GM06990 (cell line): ENCODE measurements at regions not wholly inside any gene's neighbourhood (a gene's known extent, or its start where the extent isn't known, plus 50 kb on each side); places are given as distances from the start of the nearest gene placed in this dataset.

ENCODE experiments used
- DNase-seq: peaks from one replicate; pipeline ENCODE4 v3.0.0-alpha.2; 2011; ENCODE audit not compliant: insufficient read length; ENCODE audit errors: extremely low read depth
- H3K27me3 ChIP-seq: replicated peaks from 2 replicates; pipeline ENCODE4 v1.6.0; 2011; ENCODE audit warnings: low read length; ENCODE audit not compliant: control insufficient read depth, insufficient read depth
- H3K36me3 ChIP-seq: 2 replicates; pipeline ENCODE4 v1.5.1; 2011; ENCODE audit warnings: low read length; ENCODE audit not compliant: control insufficient read depth, insufficient read depth
- H3K4me3 ChIP-seq: replicated peaks from 2 replicates; pipeline ENCODE4 v1.5.1; 2011; ENCODE audit warnings: low read depth, mild to moderate bottlenecking, control low read depth, low read length
- TF ChIP-seq, protein P1 (sequence below): IDR thresholded peaks from 2 replicates; pipeline ENCODE4 v1.5.1; 2011; ENCODE audit warnings: low read length, control low read depth, mild to moderate bottlenecking, inconsistent platforms; ENCODE audit not compliant: insufficient read depth, poor library complexity, severe bottlenecking

DNA sequence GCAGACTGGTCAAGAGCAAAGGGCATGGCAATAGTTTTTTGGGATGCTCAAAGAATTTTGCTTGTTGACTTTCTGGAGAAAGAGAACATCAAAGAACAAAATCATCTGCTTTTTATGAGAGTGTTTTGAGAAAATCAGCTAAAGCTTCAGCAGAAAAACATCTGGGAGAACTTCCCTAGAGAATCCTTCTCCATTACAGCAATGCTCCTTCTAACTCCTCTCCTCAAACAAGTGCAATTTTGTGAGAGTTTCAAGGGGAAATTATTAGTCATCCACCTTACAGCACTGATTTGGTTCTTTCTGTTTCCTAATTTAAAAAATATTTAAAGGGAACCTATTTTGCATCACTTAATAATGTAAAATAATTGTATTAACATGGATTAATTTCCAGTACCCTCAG lies 226.9 kb upstream of the NXPH2 start:
- TF ChIP-seq, protein P1, sequence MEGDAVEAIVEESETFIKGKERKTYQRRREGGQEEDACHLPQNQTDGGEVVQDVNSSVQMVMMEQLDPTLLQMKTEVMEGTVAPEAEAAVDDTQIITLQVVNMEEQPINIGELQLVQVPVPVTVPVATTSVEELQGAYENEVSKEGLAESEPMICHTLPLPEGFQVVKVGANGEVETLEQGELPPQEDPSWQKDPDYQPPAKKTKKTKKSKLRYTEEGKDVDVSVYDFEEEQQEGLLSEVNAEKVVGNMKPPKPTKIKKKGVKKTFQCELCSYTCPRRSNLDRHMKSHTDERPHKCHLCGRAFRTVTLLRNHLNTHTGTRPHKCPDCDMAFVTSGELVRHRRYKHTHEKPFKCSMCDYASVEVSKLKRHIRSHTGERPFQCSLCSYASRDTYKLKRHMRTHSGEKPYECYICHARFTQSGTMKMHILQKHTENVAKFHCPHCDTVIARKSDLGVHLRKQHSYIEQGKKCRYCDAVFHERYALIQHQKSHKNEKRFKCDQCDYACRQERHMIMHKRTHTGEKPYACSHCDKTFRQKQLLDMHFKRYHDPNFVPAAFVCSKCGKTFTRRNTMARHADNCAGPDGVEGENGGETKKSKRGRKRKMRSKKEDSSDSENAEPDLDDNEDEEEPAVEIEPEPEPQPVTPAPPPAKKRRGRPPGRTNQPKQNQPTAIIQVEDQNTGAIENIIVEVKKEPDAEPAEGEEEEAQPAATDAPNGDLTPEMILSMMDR = no peak
- no peak overlapping the region for H3K4me3 ChIP-seq
- DNase-seq = no peak
- no peaks in the 10 kb centered on the region for H3K36me3 ChIP-seq
- H3K27me3 ChIP-seq = no peaks in the 10 kb centered on the region

DNA sequence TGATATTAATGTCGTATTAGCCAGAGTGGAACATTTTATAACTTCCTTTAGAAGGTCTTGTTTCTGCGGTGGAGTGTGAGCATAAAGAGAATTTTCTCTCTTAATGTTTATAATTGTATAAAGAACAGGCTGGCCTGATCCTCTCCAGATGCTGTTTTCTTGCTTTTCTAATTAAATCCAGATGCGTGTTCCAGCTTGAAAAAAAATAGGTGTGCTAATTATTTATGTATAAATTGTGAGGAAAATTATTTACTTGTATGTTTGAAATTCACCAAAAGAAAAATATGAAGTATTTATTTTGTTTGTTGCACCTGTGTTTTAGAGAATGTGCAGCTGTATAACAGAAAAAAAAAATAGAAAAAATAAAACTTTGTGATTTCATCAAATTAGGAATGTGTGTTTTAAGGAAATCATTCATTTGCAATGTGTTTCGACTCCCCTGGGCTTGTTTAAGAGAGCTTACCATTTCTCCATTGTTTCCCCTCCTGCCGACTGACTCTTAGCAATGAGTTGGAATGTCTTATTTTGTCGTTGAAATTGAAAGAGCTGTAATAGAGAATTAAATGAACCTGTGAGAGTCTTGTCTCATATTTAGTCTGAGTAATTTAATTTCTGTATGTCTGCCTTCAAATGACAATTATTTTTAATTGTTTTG lies 220.1 kb upstream of the NXPH2 start:
- H3K36me3 ChIP-seq = no peaks in the 10 kb centered on the region
- no peak for DNase-seq

DNA sequence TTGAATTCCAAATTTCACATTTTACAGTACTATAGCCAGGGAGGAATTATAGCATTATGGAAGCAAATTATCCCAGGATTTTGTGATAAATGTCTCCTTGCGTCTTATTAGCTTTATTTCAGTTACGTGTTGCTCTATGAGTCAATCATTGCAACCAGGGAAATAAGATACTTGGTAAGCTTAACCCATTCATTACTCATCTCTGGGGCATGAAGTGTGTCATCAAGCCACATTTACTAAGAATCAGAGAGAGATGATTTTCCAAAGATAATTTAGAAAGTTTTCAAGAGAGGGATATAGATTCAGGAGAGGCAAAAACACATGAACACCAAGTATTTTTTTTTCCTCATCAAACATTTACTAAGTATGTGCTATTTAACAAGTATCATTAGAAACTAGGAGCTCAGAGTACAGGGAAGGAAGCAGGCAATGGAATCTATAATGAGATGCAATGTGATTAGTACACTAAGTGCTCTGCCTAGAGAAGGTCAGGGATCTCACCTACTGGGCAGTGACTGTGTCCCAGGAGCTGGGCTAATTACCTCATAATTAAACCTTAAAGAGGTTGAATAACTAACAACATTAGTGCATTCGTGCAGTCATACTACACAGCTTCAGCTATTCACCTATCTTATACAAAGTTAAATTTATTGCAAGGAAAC lies 217.8 kb upstream of the NXPH2 start:
- Histone ChIP-seq H3K36me3 (no peaks in the 10 kb centered on the region), H3K4me3 (no peak overlapping the region), H3K27me3 (no peaks in the 10 kb centered on the region)
- TF ChIP-seq, protein P1 = no peak
- no peak for DNase-seq

More for the DNA sequence above, 220.1 kb upstream of the NXPH2 start:
- Histone ChIP-seq H3K4me3 (no peak overlapping the region), H3K27me3 (no peaks in the 10 kb centered on the region)
- TF ChIP-seq, protein P1 = no peak

DNA sequence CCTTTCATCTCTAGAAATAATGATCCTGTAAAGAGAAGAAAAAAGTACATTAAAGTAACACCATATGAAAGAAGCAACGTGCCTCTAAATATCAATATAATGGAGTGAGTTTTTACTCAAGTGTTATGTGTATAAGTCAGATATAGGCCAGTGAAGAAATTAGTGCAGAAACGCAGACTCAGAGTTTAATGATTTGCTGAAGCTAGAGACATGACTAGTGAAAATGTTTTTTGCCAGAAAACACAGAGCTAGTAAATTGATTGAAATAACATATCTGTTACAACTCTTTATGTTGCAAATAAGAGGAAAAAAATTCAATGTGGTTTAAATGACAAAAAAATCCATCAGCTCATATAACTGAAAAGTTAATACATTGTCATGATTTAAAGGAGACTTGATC lies 217.2 kb upstream of the NXPH2 start:
- TF ChIP-seq, protein P1 = no peak
- no peaks in the 10 kb centered on the region for H3K27me3 ChIP-seq
- no peak for DNase-seq
- no peak overlapping the region for H3K4me3 ChIP-seq
- no peaks in the 10 kb centered on the region for H3K36me3 ChIP-seq

DNA sequence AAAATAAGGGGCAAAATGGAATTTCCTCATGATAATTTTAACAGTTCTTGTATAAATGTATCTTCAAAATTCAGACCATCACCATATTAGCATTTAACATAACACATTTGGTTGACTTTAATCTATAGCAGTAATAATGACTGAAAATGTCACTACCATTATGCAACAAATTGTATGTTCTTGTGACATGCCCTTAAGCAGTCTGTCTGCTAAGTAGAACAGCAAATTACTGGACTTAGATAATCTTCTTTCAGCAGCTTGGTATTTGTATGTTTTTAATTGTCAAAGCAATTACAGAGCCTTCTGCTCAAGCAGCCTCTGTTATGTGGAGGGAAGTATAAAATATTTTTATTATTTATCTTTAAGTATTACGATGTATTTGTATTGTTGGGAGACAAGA lies 214.3 kb upstream of the NXPH2 start:
- no peak for DNase-seq
- no peaks in the 10 kb centered on the region for H3K36me3 ChIP-seq
- no peak overlapping the region for H3K4me3 ChIP-seq
- H3K27me3 ChIP-seq = no peaks in the 10 kb centered on the region
- TF ChIP-seq, protein P1 = no peak
